ENCODE measurements at regions not wholly inside any gene's neighbourhood (a gene's known extent, or its start where the extent isn't known, plus 50 kb on each side); places are given as distances from the start of the nearest gene placed in this dataset.
"Not testable (repeated sequence)": the region's sequence is repeated elsewhere in the genome, so short reads cannot be mapped to it uniquely, and the experiment has no call there.

DNA sequence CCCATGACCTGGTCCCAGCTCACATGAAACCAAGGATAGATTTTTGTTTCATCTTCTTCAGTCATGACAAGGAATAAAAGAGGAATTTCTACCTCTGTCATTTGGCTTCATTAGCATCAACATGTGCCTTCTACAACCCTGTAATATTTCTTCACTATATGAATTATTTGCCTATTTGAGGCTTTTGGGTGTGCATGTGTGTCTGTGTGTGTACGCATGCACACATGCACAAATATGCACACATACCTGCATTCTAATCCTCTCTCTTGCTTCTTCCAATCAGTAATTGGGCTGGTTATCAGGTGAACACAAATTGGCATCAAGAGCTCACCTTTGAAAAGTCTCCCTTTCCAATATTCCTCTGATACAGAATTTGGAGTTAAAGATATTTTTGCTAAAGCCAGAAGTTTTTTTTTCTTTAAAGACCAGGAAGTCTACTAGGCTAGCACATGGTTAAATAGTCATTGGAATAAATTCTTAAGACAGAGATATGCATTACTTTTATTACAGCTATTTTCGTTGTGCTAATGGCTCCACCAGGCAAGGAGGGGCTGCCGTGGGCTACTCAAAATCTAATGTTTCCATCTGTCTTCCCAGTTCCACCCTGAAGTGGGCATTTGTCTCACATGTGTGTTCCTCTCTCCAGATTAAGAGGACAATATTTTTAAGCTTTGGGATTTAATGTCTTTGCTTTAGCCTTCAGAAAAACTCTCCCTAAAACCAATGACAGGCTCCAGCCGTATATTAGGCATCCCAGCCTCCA lies 547.2 kb upstream of the CDH5 start:
- DNase-seq: no peak

DNA sequence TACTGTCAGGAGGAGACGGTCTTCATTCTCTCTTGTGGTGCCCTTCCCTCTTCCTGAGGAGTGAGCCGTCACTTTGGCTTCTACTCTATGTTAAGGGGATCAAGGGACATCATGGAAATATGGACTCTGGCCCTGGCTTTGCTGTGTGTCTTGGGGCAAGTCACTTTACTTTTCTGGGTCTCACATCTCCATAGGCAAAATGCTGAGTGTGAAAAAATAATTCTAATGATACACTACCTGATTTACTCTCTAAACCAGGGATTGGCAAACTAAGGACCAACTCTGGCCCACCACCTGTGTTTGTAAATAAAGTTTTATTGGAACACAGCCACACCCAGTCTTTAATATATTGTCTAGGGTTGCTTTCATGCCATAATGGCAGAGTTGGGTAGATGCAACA lies 548.7 kb upstream of the CDH5 start:
- no peak for DNase-seq

- no peak for DNase-seq
Observed at GRCh38 chr16:65817066-65817465, 549.4 kb upstream of the CDH5 start.

DNA sequence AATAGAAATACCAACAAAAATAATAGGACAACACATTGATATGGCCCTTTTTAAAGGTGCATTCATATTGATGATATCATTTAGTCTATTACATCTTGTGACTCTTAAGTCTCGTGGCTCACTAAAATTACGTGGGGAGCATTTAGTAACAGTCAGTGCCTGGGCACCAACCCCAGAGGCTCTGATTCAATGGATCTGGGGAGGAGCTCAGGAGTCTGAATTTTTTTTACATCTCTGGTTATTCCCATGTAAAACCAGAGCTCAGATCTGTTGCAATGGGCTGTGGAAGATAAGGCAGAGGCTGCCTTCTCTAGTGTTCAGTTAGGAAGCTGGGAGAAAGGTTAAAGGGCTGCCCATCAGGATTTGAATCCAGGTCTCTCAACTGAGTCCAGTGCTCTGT lies 549.9 kb upstream of the CDH5 start:
- DNase-seq: no peak

DNA sequence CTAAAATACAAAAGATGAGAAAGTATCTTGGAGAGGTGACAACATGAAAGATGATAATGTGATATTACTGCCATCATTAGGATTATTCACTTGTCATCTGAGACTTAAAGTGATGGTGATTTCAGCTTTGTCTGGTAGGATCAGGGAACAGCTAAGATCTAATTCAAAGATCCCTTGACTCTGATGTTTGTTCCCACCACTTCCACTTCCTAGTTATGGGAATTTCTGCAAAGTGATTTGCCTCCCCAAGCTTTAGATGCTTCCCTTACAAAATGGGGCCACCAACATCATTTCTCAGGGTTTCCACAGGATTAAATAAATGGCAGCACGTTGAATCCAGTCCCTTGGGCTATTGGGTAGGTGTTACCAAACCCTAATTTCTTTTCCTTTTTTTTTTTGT lies 550.8 kb upstream of the CDH5 start:
- no peak for DNase-seq

GRCh38 chr16:65813879-65814278 lies 552.6 kb upstream of the CDH5 start:
- DNase-seq: not testable (repeated sequence)

DNA sequence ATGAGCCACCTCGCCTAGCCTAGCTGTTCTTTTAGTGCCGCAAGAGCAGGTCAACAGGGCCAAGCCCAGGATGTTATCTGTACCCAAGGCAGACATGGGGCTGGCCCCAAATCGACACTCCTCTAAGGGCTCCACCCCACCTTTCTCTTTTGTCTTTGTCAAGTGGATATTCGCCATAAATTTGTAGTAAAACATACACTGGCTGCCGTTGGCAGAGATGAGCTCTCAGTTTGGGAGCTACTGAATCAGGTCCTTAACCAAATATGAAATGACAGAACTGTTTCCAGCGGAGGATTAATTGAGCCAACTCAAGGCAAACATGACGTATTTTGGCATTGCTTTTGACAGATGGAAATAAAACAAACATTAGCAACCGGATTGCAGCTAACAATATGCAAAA lies 556.9 kb upstream of the CDH5 start:
- DNase-seq: no peak

GRCh38 chr16:65808790-65809189 lies 557.7 kb upstream of the CDH5 start:
- no peak for DNase-seq

- no peak for DNase-seq
Observed at GRCh38 chr16:65807858-65808257, 558.6 kb upstream of the CDH5 start.

GRCh38 chr16:65805704-65806103 lies 560.8 kb upstream of the CDH5 start:
- DNase-seq: not testable (repeated sequence)

DNA sequence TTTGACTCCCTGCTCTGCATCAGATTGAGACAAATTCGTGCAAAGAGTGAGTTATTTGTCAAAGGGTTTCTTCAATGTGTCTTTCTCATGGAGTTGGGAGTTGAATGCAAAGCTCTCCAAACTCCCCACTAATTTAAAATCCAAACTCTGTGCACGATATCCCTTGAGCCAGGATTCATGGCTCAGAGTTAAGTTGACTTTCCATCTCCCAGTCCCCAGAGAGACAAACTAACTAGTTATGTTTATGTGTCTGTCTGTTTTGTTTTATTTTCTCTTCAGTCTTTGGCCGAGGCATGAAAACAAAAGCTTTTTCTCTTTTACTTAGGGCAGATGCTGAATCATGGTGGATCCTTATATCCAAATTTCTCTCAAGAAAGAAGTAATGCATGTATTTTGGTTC lies 570.0 kb upstream of the CDH5 start:
- no peak for DNase-seq

GRCh38 chr16:65794973-65795372 lies 571.5 kb upstream of the CDH5 start:
- DNase-seq: no peak

DNA sequence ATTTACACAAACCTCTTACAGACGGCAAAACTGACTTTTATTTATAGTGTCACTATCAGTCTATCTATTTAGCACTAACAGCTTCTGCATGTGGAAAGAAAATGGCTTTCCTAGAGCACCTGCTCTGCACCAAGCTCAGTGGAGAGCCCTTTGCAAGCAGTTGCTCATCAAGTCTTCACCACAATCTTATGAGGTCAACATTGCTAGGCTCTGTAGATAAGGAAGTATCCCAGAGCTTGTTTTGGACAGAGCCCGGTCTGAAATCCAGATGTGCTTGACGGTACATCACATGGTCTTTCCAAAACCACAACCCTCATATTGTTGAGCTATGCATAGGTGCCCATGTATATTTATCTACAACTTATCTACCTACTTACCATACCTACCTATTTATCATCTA lies 572.7 kb upstream of the CDH5 start:
- DNase-seq: no peak

DNA sequence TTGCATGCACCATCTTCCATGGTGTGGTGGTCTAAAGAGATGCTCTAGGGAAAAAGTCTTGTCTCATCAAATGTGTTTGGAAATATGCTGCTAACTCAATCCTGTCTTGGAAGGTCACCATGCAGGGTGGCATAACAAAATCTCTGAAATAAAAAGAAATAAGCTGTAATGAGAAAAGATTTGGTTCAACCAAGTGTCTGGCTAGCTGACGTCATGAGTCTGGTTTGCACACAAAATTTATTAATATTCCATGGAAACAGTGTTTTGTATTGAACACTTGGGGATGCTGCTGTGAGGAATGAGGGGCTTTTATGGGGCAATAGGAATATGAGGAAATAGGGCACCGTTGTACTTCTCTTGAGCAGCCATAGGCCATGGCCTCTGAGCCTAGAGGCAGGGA lies 575.7 kb upstream of the CDH5 start:
- DNase-seq: no peak

GRCh38 chr16:65789161-65789945 lies 577.1 kb upstream of the CDH5 start:
- no peak for DNase-seq

DNA sequence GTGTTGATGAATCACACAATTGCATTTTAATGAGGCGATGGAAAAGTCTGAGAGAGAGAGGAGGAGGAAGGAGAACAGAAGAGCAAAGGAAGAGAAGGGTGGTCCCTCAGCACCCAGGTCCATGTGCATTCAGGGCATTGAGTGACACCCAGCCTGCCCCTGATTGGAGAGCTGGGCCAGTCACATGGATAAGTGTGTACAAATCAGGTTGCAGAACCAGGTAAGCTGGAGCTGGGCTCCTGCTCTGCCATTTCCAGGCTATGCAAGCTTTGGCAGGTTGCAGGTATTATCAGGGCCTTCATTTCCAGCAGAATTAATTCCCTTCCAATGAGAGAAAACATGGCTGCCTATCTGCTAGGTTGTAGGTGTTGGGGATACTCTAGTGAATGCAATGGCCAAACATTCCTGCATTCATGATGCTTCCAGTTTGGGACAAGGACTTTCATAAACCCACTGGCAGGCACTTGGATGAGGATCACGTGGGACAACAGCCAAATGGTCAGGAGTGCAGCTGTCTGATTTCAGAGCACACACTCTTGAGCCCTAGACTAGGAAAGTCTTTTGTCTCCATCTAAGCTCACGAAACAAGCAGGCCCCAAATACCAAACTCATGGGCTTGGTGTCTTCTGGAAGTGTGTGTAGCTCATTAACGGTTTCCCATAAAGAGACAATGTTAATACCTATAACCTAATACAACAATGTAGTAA lies 577.9 kb upstream of the CDH5 start:
- no peak for DNase-seq

DNA sequence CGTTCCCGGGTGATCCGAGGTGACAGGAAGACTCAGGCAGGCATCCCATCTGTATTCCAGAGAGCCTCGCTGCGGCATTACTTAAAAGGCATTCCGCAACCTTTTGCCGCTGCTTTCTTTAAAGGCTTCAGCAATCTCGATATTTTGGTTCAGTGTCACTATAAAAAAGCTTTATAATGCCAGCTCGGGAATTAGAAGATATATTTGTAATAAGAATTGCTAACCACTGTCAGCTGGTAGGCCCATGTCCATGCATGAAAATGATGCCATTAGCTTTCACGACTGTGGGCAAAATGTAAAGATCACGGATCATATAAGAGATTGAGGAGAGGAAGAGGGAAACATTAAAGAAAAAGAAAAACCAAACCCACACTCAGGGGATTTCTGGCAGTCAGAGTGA lies 578.6 kb upstream of the CDH5 start:
- DNase-seq: no peak

- DNase-seq: no peak
Observed at GRCh38 chr16:65786916-65787315, 579.6 kb upstream of the CDH5 start.

GRCh38 chr16:65783709-65784474 lies 582.6 kb upstream of the CDH5 start:
- no peak for DNase-seq

- no peak for DNase-seq
Observed at GRCh38 chr16:65782611-65783600, 583.6 kb upstream of the CDH5 start.

DNA sequence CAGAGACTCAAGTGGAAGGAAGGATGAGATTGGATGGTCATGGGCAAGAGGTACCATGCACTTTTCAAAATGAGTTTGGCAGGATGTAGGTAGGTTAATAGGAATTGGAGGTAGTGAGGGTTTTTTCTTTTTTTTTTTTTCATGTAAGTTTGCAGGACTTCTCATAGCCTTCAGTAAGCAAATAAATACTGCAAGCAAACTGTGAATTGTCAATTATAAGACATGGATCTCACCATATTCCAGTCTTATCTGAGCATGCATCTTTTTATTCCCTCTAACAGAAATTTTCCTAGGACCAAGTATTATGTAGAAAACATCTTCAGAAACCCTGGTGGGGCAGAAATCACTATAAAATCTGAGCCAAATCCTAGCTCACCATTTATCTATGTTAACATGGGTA lies 584.6 kb upstream of the CDH5 start:
- DNase-seq: no peak

- DNase-seq: no peak
Observed at GRCh38 chr16:65781363-65781762, 585.1 kb upstream of the CDH5 start.
